GM21717 (cell line): ENCODE measurements at regions not wholly inside any gene's neighbourhood (a gene's known extent, or its start where the extent isn't known, plus 50 kb on each side); places are given as distances from the start of the nearest gene placed in this dataset.
"Not testable (repeated sequence)": the region's sequence is repeated elsewhere in the genome, so short reads cannot be mapped to it uniquely, and the experiment has no call there.

ENCODE experiments used
- ATAC-seq: cut with Tn5 transposase; IDR thresholded peaks from one replicate; pipeline ENCODE4 v1.9.1; 2021; ENCODE audit warnings: mild to moderate bottlenecking, moderate library complexity; ENCODE audit not compliant: unreplicated experiment

GRCh38 chr5:126003309-126003708 is 419.9 kb upstream of the GRAMD2B start:
- ATAC-seq = no peak

DNA sequence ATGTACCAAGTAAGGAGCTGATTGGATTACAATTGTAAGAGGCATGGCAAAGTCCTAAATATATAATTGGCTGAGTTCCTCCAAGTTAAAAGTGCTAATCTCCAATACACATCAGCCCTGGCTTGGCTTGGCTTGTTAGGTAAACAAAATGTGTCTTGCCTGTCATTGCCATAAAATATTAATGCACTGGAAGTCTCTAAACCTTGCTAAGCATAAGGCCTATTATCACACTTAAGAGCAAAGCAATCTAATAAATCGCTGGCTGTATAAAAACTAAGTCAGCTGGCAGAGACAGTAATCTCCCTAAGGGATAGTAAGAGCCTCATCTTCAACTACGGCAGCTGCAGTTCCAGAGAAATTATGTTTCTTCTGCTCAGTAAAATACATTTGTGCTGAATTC is 418.6 kb upstream of the GRAMD2B start:
- no peak for ATAC-seq

GRCh38 chr5:126007841-126008240 is 415.4 kb upstream of the GRAMD2B start:
- ATAC-seq = no peak

DNA sequence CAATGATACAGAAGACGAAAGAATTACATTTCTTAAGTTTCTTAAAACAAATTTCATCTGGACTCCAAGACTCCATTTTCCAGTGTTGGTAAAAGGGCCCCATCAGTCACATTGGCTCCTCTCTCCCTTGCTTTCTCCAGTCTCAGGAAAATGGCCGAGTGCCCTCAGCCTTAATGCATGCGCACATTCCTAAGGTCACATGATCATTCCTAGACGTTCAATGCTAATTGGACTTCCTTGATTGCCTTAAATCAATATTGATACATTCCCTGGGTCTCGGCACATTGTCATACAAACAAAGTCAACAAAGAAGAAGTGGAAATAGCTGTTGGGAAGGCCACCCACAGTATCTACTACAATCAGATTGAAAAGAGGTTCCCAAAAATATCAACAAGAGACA is 413.6 kb upstream of the GRAMD2B start:
- ATAC-seq = no peak

- ATAC-seq = not testable (repeated sequence)
Observed at GRCh38 chr5:126011526-126011925, 411.7 kb upstream of the GRAMD2B start.

GRCh38 chr5:126014676-126015075 is 408.5 kb upstream of the GRAMD2B start:
- no peak for ATAC-seq

GRCh38 chr5:126015235-126016181 is 407.7 kb upstream of the GRAMD2B start:
- ATAC-seq = no peak

DNA sequence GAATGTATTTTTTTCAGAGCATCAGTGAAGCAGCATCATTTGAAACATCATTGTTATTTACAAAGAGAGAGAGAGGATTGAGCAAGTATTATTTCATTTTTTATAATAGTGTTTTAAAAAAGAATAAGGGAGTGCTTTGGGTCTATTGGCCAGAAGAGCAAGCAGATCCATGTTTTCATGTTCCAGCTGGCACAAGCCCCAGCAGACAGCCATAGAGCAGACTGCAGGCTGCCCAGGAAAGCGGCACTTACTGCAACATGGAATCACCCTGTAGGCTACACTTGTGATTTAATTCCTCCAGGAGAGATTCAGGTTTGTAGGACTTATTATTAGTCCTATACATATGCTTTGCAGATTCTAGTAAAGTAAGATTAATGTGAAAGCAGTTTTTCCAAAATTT is 407.0 kb upstream of the GRAMD2B start:
- ATAC-seq = no peak

DNA sequence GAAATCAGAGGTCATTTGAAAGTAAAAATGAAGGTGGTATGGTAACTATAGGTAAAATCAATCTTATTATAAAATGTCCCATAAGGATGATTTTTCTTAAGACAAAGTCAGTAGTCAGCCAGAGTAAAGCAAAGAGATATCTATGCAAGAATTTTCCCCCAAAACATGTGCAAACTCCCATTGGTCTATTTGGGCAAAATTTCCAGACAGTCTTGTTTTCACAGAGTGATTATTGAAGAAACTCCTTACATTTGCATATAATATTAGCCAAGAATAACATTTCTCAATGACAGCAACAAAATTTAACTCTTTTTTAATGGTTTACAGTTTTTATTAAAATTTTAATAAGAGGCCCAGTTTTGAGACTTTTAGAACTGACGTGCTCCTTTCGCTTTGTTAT is 406.1 kb upstream of the GRAMD2B start:
- ATAC-seq = no peak

DNA sequence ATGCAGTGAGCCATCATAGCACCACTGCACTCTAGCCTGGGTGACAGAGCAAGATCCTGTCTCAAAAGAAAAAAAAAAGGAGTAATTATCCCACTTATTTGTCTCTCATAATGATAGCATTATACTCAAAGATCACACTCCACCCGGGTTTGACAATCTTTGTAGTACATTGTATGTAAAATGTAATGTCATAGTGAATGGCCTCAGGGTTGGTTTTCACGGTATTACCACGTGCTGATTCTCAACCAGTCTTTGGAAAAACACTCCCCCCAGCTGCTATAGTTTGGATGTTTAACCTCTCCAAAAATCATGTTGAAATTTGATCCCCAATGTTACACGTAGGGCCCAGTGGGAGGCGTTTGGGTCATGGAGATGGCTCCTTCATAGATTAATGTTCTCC is 402.4 kb upstream of the GRAMD2B start:
- no peak for ATAC-seq

- ATAC-seq = no peak
Observed at GRCh38 chr5:126023994-126024441, 399.2 kb upstream of the GRAMD2B start.

GRCh38 chr5:126027149-126027548 is 396.1 kb upstream of the GRAMD2B start:
- no peak for ATAC-seq

DNA sequence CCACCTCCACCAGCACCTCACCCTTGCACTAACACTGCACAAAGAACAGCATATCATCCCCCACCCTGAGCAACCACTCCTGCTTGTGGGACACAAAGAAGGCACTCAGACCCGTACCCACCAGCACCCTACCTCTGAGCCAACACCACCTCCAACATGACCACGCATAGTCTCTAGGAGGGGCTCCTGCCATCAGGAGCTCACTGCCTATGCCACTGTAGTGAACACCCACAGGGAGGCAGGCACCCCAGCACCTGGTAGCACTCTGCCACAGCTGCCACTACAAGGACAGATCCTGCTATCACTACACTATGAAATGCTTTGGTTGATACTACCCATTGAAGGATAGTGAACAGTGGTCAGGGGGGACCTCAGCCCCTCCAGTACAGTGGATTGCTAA is 395.6 kb upstream of the GRAMD2B start:
- ATAC-seq = no peak

DNA sequence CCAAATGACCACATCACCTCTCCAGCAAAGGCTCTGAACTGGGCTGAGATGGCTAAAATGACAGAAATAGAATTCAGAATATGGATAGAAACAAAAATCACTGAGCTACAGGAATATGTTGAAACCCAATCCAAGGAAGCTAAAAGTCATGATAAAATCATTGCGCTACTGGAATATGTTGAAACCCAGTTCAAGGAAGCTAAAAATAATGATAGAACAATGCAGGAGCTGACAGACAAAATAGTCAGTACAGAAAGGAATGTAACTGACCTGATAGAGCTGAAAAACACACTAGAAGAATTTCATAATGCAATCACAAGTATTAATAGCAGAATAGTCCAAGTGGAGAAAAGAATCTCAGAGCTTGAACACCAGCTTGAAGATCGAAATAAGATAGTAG is 394.9 kb upstream of the GRAMD2B start:
- ATAC-seq = no peak

GRCh38 chr5:126029282-126029681 is 393.9 kb upstream of the GRAMD2B start:
- ATAC-seq = not testable (repeated sequence)

- ATAC-seq = no peak
Observed at GRCh38 chr5:126030698-126031097, 392.5 kb upstream of the GRAMD2B start.

GRCh38 chr5:126031989-126032716 is 391.1 kb upstream of the GRAMD2B start:
- no peak for ATAC-seq

- no peak for ATAC-seq
Observed at GRCh38 chr5:126043688-126044087, 379.5 kb upstream of the GRAMD2B start.

GRCh38 chr5:126044111-126044668 is 379.0 kb upstream of the GRAMD2B start:
- ATAC-seq = no peak

GRCh38 chr5:126044931-126045565 is 378.2 kb upstream of the GRAMD2B start:
- ATAC-seq = no peak

- ATAC-seq = no peak
Observed at GRCh38 chr5:126046318-126046717, 376.9 kb upstream of the GRAMD2B start.
